Chondrocyte (in vitro differentiated cells): ENCODE measurements at regions not wholly inside any gene's neighbourhood (a gene's known extent, or its start where the extent isn't known, plus 50 kb on each side); places are given as distances from the start of the nearest gene placed in this dataset.
"Not testable (repeated sequence)": the region's sequence is repeated elsewhere in the genome, so short reads cannot be mapped to it uniquely, and the experiment has no call there.

Source experiments
- DNase-seq: peaks from one replicate; pipeline ENCODE4 v3.0.0; 2021; ENCODE audit warnings: mixed read lengths, low spot score
- H3K27ac Mint-ChIP-seq: one replicate; pipeline ENCODE4 v1.8.0; 2021; ENCODE audit warnings: mild to moderate bottlenecking, moderate library complexity, mixed read lengths; ENCODE audit not compliant: unreplicated experiment
- H3K27me3 Mint-ChIP-seq: 2 replicates; pipeline ENCODE4 v1.8.0; 2021; ENCODE audit warnings: low read depth, mixed read lengths
- H3K36me3 Mint-ChIP-seq: 2 replicates; pipeline ENCODE4 v1.8.0; 2021; ENCODE audit warnings: low read depth, mixed read lengths
- H3K4me1 Mint-ChIP-seq: 2 replicates; pipeline ENCODE4 v1.8.0; 2021; ENCODE audit warnings: low read depth, mild to moderate bottlenecking, mixed read lengths
- H3K4me3 Mint-ChIP-seq: one replicate; pipeline ENCODE4 v1.8.0; 2021; ENCODE audit warnings: mild to moderate bottlenecking, moderate library complexity, mixed read lengths; ENCODE audit not compliant: unreplicated experiment
- H3K9me3 Mint-ChIP-seq: 2 replicates; pipeline ENCODE4 v1.8.0; 2021; ENCODE audit warnings: low read depth, mixed read lengths
- CTCF ChIP-seq: fragments of 200-600 bp; sonication (generic); IDR thresholded peaks from 2 replicates; pipeline ENCODE4 v1.5.0; 2021; ENCODE audit warnings: antibody characterized with exemption, mild to moderate bottlenecking, moderate library complexity

GRCh38 chr17:13102477-13102876 is 84.7 kb upstream of the ELAC2 start:
- Mint-ChIP-seq H3K9me3 (peaks cover 2% of the 10 kb centered on the region), H3K27ac (no peak overlapping the region), H3K4me3 (no peak overlapping the region), H3K36me3 (no peaks in the 10 kb centered on the region), H3K27me3 (peaks cover 3% of the 10 kb centered on the region), H3K4me1 (no peaks in the 10 kb centered on the region)
- DNase-seq = no peak
- TF ChIP-seq CTCF = no peak

GRCh38 chr17:13099926-13100325 is 82.1 kb upstream of the ELAC2 start:
- H3K27me3 Mint-ChIP-seq = peaks cover 3% of the 10 kb centered on the region
- H3K27ac Mint-ChIP-seq = no peak overlapping the region
- no peak overlapping the region for H3K4me3 Mint-ChIP-seq
- no peak for TF ChIP-seq CTCF
- no peaks in the 10 kb centered on the region for H3K36me3 Mint-ChIP-seq
- H3K4me1 Mint-ChIP-seq = no peaks in the 10 kb centered on the region
- peaks cover 2% of the 10 kb centered on the region for H3K9me3 Mint-ChIP-seq
- no peak for DNase-seq

- H3K27me3 Mint-ChIP-seq = peaks cover 3% of the 10 kb centered on the region
- peaks cover 2% of the 10 kb centered on the region for H3K9me3 Mint-ChIP-seq
- no peak overlapping the region for H3K4me3 Mint-ChIP-seq
- no peaks in the 10 kb centered on the region for H3K36me3 Mint-ChIP-seq
- TF ChIP-seq CTCF = no peak
- DNase-seq = no peak
- no peaks in the 10 kb centered on the region for H3K4me1 Mint-ChIP-seq
- H3K27ac Mint-ChIP-seq = no peak overlapping the region
These were observed 81.4 kb upstream of the ELAC2 start for GRCh38 chr17:13099089-13099735.

- DNase-seq = no peak
- no peaks in the 10 kb centered on the region for H3K9me3 Mint-ChIP-seq
- no peak for TF ChIP-seq CTCF
- peaks cover 9% of the 10 kb centered on the region for H3K27me3 Mint-ChIP-seq
- no peaks in the 10 kb centered on the region for H3K4me1 Mint-ChIP-seq
- H3K27ac Mint-ChIP-seq = no peak overlapping the region
- no peak overlapping the region for H3K4me3 Mint-ChIP-seq
- H3K36me3 Mint-ChIP-seq = no peaks in the 10 kb centered on the region
These were observed 78.5 kb upstream of the ELAC2 start for GRCh38 chr17:13096291-13096690.

- DNase-seq, H3K9me3 Mint-ChIP-seq, H3K27ac Mint-ChIP-seq, H3K4me3 Mint-ChIP-seq, H3K4me1 Mint-ChIP-seq, H3K36me3 Mint-ChIP-seq: not testable (repeated sequence)
- H3K27me3 Mint-ChIP-seq = peaks cover 13% of the 10 kb centered on the region
These were observed 74.2 kb upstream of the ELAC2 start for GRCh38 chr17:13092010-13092409.

- Mint-ChIP-seq H3K9me3 (no peaks in the 10 kb centered on the region), H3K36me3 (no peaks in the 10 kb centered on the region), H3K27ac (no peak overlapping the region), H3K27me3 (peaks cover 35% of the 10 kb centered on the region), H3K4me1 (no peaks in the 10 kb centered on the region), H3K4me3 (no peak overlapping the region)
- no peak for DNase-seq
- TF ChIP-seq CTCF = no peak
These were observed 70.8 kb upstream of the ELAC2 start for GRCh38 chr17:13088666-13089065.
